Skeletal muscle satellite cell (primary cell): ENCODE measurements at regions not wholly inside any gene's neighbourhood (a gene's known extent, or its start where the extent isn't known, plus 50 kb on each side); places are given as distances from the start of the nearest gene placed in this dataset.

Experiments used
- H3K27me3 ChIP-seq: 2 replicates; pipeline ENCODE4 v1.7.0; 2013; ENCODE audit warnings: low read length; ENCODE audit not compliant: control insufficient read depth, insufficient read depth
- H3K36me3 ChIP-seq: 2 replicates; pipeline ENCODE4 v1.7.0; 2013; ENCODE audit warnings: mild to moderate bottlenecking, control low read depth, low read length; ENCODE audit not compliant: insufficient read depth
- H3K4me1 ChIP-seq: 2 replicates; pipeline ENCODE4 v1.7.0; 2013; ENCODE audit warnings: low read length; ENCODE audit not compliant: control insufficient read depth, insufficient read depth
- H3K4me2 ChIP-seq: 2 replicates; pipeline ENCODE4 v1.7.0; 2013; ENCODE audit warnings: mild to moderate bottlenecking, low read length
- H3K4me3 ChIP-seq: 2 replicates; pipeline ENCODE4 v1.7.0; 2013; ENCODE audit warnings: low read length
- H3K9ac ChIP-seq: 2 replicates; pipeline ENCODE4 v1.7.0; 2013; ENCODE audit warnings: mild to moderate bottlenecking, low read depth, low read length, moderate library complexity
- H3K9me3 ChIP-seq: replicated peaks from 2 replicates; pipeline ENCODE4 v1.7.0; 2013; ENCODE audit warnings: mild to moderate bottlenecking, control low read depth, low read length

DNA sequence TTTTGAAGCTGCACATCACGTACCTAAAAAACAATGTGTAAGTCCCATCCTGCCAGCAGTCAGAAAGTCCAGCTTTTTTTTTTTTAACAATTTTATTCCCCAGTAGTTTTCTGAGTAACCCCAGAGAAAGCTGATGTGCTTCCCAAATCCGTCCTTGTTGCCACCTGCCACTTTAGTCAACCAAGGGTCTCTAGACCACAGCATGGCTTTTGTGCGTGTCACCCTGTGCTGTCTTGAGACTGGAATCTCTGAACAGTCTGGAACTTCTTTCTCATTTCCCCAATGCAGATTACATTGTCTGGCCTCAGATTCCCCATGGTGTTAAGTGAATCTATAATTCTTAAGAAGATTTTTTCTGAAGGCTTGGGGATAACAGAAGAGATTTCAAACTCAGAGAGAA, 289.2 kb upstream of the KLF12 start:
- Histone ChIP-seq H3K9me3 (no peaks in the 10 kb centered on the region), H3K4me1 (no peaks in the 10 kb centered on the region), H3K36me3 (no peaks in the 10 kb centered on the region), H3K27me3 (no peaks in the 10 kb centered on the region), H3K4me2 (no peak overlapping the region), H3K9ac (no peak overlapping the region), H3K4me3 (no peak overlapping the region)

DNA sequence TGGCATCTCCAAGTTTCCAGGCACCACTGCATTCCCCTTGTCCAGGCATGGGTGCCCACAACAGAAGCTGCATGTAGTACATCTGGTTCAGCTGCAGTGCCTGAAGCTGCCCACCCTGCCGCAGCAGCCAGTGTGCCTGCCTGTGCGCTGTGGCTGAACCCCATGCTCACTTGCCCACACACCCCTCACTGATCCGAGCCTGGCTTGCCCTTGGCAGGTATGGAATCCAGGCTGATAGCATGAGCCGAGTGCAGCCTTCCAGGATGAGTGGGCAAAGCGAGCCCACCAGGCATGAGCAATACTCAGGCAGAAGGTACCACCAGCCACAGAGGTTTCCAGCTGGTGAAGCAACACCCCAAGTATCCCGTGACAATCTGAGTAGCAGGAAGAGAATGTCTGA, 280.3 kb upstream of the KLF12 start:
- Histone ChIP-seq H3K9me3 (no peaks in the 10 kb centered on the region), H3K4me1 (no peaks in the 10 kb centered on the region), H3K36me3 (no peaks in the 10 kb centered on the region), H3K4me3 (no peak overlapping the region), H3K9ac (no peak overlapping the region), H3K27me3 (no peaks in the 10 kb centered on the region), H3K4me2 (no peak overlapping the region)

DNA sequence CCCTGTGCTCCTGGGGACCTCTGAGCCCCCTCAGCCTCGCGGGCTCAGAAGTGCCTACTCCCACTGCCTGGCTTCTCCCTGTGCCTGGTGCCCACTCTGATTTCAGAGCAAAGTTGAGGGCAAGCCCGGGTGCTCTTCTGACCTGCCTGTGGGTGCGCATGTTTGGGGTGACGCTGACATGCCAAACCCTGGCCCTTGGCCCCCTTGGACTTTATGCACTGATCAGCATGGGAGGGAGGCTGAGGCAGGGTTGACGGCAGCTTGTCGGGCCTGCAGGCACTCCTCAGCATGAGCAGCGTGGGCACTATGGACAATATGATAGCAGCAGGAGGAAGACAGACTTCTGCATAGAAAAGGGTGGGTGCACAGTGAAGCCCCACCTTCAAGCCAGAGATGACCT, 279.3 kb upstream of the KLF12 start:
- no peak overlapping the region for H3K4me2 ChIP-seq
- no peaks in the 10 kb centered on the region for H3K27me3 ChIP-seq
- no peak overlapping the region for H3K9ac ChIP-seq
- no peaks in the 10 kb centered on the region for H3K9me3 ChIP-seq
- H3K4me1 ChIP-seq = no peaks in the 10 kb centered on the region
- H3K36me3 ChIP-seq = no peaks in the 10 kb centered on the region
- no peak overlapping the region for H3K4me3 ChIP-seq

DNA sequence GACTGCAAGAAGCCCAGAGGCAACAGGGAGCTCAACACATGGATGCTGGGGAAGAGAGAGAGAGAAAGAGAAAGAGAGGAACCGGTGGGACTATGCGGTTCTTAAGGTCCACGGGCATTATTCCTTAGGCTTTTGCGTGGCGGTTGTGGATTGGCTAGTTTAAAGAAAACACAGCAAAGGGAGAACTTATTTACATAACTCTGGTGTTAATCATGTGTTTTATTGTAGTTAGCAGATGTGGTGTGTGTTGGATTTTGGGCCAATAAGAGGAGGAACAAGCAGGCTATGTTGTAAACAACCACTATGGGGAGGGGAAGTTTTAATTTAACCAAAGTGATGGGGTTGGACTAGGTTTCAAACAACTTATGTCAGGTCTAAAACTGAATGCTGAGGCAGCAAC, 275.3 kb upstream of the KLF12 start:
- H3K4me2 ChIP-seq = no peak overlapping the region
- no peaks in the 10 kb centered on the region for H3K9me3 ChIP-seq
- H3K4me3 ChIP-seq = no peak overlapping the region
- H3K4me1 ChIP-seq = no peaks in the 10 kb centered on the region
- H3K36me3 ChIP-seq = no peaks in the 10 kb centered on the region
- H3K27me3 ChIP-seq = no peaks in the 10 kb centered on the region
- no peak overlapping the region for H3K9ac ChIP-seq

DNA sequence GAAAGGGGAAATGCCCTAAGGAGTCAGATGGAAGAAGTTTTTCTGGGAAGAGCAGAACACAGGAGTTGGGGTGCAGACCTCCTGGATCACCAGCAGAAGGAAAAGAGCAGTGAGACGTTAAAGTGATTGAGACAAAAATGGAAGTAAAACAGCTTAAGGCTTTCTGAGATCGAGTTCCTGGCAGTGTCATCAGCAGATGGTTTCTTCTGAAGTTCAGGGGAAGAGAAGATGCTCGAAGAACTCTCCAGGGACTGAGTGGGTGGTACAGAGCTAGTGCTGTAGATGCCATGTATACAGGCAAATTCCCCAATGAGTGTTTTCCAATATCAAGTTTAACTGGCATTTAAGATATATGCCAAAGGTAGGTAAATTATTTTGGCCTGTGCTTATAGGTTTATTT, 272.2 kb upstream of the KLF12 start:
- no peak overlapping the region for H3K9ac ChIP-seq
- H3K4me2 ChIP-seq = peak overlapping the region; percentile 61
- no peaks in the 10 kb centered on the region for H3K4me1 ChIP-seq
- no peak overlapping the region for H3K4me3 ChIP-seq
- H3K36me3 ChIP-seq = no peaks in the 10 kb centered on the region
- H3K9me3 ChIP-seq = no peaks in the 10 kb centered on the region
- H3K27me3 ChIP-seq = no peaks in the 10 kb centered on the region

DNA sequence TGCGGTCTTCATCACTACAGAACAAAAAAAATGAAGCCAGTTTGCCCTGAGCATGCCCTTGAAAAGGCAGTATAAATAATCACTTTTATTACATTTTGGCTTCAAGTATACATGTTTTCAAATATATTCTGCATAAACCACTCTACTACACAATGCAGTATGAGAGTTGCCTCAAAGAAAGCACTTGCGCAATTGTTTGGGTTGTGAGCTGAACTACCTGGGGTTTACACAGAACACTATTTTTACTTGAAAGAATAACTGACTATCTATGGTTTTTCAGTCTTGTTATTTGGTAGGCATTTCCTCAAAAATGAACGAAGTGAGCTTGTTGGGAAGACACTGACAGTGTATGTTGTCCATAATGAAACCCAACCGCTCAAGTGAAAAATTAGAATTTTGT, 264.4 kb upstream of the KLF12 start:
- Histone ChIP-seq H3K4me1 (no peaks in the 10 kb centered on the region), H3K36me3 (no peaks in the 10 kb centered on the region)

DNA sequence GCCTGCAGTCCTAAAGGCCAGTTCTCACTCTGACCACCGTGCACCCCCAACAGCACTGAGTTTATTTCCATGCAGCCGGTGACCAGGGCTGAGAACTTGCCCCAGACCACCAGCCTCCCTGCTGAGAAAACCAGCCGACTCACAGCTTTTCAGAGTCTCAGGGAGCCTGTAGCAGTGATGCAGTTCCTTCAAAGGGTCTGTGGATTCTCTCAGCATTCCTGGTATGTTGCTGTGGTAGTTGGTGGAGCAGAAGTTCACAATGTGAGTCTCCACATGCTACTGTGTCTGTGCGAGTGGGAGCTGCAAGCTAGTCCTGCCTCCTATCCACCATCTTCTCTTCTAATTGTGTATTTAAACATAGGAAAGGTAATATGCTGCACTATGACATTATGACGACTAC, 254.9 kb upstream of the KLF12 start:
- H3K27me3 ChIP-seq = no peaks in the 10 kb centered on the region
- H3K4me1 ChIP-seq = no peaks in the 10 kb centered on the region
- H3K9me3 ChIP-seq = no peaks in the 10 kb centered on the region
- no peaks in the 10 kb centered on the region for H3K36me3 ChIP-seq
- H3K4me3 ChIP-seq = no peak overlapping the region
- no peak overlapping the region for H3K9ac ChIP-seq
- H3K4me2 ChIP-seq = no peak overlapping the region

More for the DNA sequence above, 264.4 kb upstream of the KLF12 start:
- Histone ChIP-seq H3K9me3 (no peaks in the 10 kb centered on the region), H3K27me3 (no peaks in the 10 kb centered on the region), H3K4me3 (no peak overlapping the region), H3K4me2 (no peak overlapping the region), H3K9ac (no peak overlapping the region)

DNA sequence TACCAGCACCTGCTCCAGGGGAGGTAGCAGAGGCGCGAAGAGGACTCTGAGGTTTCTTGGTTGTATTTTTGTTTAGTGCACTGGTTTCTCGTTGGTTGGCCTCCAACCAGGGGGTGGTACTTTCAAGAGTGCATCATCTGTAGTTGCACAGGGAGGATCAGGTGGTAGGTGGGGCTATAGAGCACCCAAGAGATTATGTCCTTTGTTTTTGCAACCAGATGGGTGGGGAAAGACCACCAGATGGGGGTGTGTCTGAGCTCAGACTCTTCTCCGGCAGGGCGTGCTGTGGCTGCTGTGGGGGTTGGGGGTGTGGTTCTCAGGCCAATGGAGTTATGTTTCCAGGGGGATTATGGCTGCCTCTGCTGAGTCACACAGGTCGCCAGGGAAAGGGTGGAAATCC, 254.4 kb upstream of the KLF12 start:
- Histone ChIP-seq H3K4me2 (no peak overlapping the region), H3K4me1 (no peaks in the 10 kb centered on the region), H3K27me3 (no peaks in the 10 kb centered on the region), H3K9ac (no peak overlapping the region), H3K36me3 (no peaks in the 10 kb centered on the region), H3K9me3 (no peaks in the 10 kb centered on the region), H3K4me3 (no peak overlapping the region)

DNA sequence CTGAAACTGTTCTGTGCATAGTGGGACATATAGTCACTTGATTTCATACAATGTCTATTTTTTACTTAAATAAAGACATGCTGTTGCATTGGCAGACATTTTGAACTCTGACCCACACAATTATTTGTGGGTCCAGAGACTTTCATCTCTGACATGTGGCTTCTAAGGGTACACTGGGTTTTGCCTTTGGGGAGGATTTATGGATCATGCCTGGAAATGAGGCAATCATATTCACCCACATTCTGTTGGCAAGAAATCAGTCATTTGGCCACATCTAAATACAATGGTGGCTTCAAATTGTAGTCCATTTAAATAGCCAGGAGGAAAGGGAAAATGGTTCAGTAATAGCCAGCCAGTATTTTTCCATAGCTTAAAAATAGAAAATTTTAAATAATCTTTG, 238.3 kb upstream of the KLF12 start:
- Histone ChIP-seq H3K36me3 (no peaks in the 10 kb centered on the region), H3K4me1 (no peaks in the 10 kb centered on the region), H3K9ac (no peak overlapping the region), H3K9me3 (no peaks in the 10 kb centered on the region), H3K4me3 (no peak overlapping the region), H3K4me2 (no peak overlapping the region), H3K27me3 (no peaks in the 10 kb centered on the region)

DNA sequence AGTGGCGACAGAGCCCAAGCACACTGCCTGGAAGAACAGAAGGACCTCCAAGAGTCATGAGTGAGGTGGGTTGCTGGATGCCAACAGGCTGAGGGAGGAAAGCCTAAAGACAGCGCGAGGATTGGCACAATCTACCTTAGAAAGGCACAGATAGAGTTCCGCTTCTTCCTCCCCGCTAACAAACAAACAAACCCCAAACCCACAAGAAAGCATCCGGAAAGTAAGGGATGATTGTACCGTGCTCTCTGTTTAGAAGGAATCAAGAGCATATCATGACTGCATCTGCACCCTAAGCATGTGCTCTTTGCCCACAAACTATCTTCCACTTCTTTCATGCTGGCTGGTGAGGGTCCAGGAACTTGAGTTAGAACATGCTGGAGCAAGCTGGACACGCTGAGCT, 233.0 kb upstream of the KLF12 start:
- Histone ChIP-seq H3K27me3 (no peaks in the 10 kb centered on the region), H3K36me3 (no peaks in the 10 kb centered on the region), H3K4me1 (no peaks in the 10 kb centered on the region), H3K4me2 (no peak overlapping the region), H3K9ac (no peak overlapping the region), H3K9me3 (no peaks in the 10 kb centered on the region), H3K4me3 (no peak overlapping the region)

DNA sequence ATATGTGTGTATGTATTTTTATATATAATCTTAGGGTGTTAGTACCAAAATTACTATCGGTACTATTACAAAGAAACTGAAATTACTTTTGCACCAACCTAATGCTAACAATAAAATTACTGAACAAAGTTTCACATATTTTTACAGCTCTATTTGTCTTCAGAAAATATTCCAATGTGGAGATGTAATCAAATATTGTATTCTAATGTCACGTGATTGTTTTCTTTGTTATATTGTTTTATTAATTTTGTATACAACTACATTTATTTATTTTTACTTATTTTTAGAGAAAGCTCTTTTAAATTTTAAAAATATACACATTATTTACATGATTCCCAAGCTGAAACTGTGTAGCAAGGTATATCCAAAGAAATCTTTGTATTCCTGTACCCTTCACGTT, 227.1 kb upstream of the KLF12 start:
- no peaks in the 10 kb centered on the region for H3K4me1 ChIP-seq

DNA sequence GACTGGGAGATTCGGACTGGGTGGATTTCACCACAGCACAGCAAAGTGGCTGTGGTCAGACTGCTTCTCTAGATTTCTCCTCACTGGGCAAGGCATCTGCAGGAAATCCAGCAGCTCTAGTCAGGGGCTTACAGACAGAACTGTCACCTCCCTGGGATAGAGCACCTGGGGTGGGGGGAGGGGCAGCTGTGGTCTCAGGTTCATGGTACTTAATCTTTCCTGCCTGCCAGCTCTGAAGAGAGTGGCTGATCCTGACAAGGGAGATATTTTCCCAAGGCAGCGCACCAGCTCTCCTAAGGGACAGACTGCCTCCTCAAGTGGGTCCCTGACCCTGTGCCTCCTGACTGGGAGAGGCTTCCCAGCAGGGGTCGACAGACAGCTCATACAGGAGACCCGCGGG, 212.8 kb upstream of the KLF12 start:
- Histone ChIP-seq H3K36me3 (no peaks in the 10 kb centered on the region), H3K27me3 (no peaks in the 10 kb centered on the region), H3K4me1 (no peaks in the 10 kb centered on the region), H3K9me3 (no peaks in the 10 kb centered on the region), H3K4me2 (no peak overlapping the region), H3K9ac (no peak overlapping the region), H3K4me3 (no peak overlapping the region)

More for the DNA sequence above, 227.1 kb upstream of the KLF12 start:
- no peak overlapping the region for H3K4me2 ChIP-seq
- H3K9me3 ChIP-seq = no peaks in the 10 kb centered on the region
- no peaks in the 10 kb centered on the region for H3K27me3 ChIP-seq
- H3K36me3 ChIP-seq = no peaks in the 10 kb centered on the region
- no peak overlapping the region for H3K9ac ChIP-seq
- H3K4me3 ChIP-seq = no peak overlapping the region
